ENCODE measurements at regions not wholly inside any gene's neighbourhood (a gene's known extent, or its start where the extent isn't known, plus 50 kb on each side); places are given as distances from the start of the nearest gene placed in this dataset.
"Not testable (repeated sequence)": the region's sequence is repeated elsewhere in the genome, so short reads cannot be mapped to it uniquely, and the experiment has no call there.

DNA sequence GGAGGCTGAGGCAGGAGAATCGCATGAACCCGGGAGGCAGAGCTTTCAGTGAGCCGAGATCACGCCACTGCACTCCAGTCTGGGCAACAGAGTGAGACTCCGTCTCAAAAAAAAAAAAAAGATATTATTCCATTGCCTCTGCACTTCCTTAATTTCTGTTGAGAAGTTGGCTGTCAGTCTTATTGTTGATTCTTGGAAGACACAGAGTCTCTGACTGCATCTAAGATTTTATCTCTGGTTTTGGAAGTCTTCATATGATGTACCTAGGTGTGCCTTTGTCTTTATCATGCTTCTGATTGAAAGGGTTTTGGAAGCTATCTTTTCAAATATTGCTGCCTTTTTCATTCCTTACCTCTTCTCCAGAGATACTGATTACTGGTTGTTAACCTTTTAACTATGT lies 160.4 kb downstream of the NPIPB11 start:
- DNase-seq (ENCODE audit: low read depth in 3 of 3, low spot score in 2 of 3) = not testable (repeated sequence)

DNA sequence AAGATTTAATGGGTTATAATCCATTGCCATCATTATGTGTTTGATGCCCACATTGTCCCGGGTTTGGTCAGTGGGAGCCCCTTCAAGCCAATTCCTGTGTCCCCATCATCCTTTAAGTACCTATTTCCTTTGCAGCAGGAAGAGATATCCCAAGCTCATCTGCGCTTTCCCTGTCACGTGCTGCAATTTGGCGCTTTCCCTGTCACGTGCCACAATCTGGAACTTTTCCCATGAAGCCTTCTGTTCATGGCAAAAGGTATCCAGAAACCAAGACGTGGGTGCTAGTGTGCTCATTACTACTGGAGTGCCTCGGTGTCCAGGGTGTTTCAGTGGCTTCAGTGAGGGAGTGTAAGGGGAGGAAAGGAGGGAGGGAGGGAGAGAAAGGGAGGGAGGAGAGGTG lies 168.5 kb downstream of the NPIPB11 start:
- no peak for DNase-seq (ENCODE audit: low read depth in 3 of 3, low spot score in 2 of 3)

DNA sequence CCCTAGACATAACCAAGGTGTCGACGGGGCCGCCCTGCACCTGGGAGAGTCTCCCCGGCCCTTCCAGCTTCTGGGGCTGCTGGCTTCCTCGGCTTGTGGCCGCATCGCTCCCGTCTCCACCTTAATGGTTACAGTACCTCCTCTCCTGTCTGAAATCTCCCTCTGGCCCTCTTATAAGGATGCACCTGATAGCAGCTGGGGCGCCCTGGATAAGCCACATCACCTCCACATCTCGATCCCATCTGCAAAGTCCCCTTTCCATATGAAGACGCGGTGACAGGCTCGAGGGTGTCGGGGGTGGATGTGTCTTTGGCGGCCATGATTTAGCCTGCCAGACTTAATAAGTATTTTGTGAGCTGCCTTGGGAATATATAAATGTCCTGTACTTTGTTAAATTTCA lies 169.0 kb downstream of the NPIPB11 start:
- DNase-seq (ENCODE audit: low read depth in 3 of 3, low spot score in 2 of 3) = not testable (repeated sequence)

DNA sequence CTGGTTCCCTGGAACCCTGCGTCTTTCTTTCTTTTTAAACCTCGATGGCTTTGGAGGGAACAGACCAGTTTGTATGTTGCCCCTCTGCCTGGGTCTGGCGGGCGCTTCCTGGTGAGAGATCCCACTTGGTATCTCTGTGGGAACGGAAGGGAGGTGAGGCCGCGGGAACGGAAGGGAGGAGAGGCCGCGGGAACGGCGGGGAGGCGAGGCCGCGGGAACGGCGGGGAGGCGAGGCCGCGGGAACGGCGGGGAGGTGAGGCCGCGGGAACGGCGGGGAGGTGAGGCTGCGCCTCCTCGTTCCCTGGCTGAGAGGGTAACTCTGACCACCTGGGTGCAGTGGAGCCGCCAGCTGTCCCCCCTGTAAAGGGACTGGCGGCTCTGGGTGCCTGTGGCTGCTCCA lies 169.5 kb downstream of the NPIPB11 start:
- DNase-seq (ENCODE audit: low read depth in 3 of 3, low spot score in 2 of 3) = not testable (repeated sequence)

DNA sequence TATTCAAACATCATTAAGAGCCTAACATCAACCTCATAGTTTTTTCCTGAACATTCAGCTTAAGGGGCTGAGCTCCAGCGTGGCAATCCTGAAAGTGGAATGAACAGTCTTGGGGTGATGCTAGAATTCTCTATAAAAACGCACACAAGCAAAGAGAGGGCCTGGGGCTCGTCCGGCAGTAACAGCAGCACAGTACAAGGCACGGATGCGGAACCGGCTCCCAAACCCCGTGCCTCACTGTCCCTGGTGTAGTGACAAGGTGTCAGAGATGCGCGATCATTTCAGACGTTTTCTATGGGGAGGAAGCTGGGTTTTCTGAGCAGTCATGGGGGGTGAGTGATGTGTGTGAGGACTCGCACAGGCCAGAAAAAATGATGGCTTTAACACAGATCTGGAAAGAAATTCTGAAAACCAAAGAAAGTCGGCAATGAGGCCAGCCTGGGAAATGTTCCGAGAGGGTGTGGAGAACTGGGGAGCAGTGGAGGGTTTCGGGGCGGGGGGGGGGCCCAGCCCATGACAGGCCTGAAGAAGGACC lies 170.6 kb downstream of the NPIPB11 start:
- DNase-seq (ENCODE audit: low read depth in 3 of 3, low spot score in 2 of 3) = not testable (repeated sequence)

DNA sequence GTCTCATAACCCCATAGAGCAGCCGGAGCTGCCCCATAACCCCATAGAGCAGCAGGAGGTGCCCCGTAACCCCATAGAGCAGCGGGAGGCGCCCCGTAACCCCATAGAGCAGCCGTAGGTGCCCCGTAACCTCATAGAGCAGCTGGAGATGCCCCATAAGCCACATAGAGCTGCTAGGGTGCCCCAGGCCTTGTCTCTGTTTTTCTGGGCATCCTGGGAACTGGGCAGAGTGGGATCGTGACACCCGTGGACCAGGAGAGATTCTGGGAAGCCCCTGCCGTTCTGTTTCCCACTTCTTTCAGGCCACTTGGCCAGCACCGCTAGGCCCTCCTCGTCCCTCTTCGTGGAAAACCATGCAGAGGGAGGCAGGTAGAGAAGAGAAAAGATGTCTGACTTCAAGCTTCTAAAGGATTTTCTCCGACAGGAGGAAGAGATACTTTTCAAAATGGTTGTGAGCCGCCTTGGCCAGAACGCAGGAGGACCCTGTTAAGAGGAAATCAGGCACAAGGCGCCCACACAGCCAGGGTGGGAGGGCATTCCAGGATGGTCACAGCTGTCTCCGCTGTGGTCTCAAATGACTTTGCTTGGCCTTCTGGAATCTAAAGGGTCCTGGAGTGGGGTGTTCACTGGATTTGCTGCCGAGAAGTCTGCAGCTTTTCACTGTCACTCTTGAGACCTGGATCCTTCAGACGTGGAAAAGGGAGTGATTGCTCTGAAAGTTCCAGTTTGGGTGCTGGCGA lies 171.8 kb downstream of the NPIPB11 start:
- not testable (repeated sequence) for DNase-seq (ENCODE audit: low read depth in 3 of 3, low spot score in 2 of 3)

DNA sequence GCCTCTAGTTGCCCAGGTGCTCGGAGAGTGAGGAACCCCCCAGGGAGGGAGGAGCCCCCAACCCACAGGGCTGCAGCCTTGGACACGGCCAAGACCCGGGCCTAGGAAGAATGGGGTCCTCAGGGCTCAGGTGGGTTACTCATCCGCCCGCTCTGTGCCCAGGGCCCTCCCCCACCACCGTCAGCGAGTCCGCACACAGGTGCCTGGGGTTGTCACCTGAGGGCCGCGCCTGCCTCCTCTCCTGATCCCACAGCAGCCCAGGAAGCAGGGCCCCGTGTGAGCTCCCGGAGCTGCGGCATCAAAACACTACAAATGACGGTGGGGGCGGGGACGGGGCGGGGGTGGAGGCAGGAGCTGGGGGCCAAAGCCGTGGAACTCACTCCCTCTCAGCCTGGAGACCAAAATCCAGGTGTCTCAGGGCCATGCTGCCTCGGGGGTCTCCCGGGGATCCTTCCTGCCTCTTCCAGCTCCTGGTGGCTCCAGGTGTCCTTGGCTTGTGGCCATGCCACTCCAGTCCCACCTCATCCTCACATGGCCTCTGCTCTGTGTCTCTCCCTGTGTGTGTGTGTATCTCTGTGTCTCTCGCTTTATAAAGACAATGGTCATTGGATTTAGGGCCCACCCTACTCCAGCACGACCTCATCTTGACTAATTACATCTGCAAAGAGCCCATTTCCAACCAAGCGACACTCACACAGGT lies 172.7 kb downstream of the NPIPB11 start:
- not testable (repeated sequence) for DNase-seq (ENCODE audit: low read depth in 3 of 3, low spot score in 2 of 3)

DNA sequence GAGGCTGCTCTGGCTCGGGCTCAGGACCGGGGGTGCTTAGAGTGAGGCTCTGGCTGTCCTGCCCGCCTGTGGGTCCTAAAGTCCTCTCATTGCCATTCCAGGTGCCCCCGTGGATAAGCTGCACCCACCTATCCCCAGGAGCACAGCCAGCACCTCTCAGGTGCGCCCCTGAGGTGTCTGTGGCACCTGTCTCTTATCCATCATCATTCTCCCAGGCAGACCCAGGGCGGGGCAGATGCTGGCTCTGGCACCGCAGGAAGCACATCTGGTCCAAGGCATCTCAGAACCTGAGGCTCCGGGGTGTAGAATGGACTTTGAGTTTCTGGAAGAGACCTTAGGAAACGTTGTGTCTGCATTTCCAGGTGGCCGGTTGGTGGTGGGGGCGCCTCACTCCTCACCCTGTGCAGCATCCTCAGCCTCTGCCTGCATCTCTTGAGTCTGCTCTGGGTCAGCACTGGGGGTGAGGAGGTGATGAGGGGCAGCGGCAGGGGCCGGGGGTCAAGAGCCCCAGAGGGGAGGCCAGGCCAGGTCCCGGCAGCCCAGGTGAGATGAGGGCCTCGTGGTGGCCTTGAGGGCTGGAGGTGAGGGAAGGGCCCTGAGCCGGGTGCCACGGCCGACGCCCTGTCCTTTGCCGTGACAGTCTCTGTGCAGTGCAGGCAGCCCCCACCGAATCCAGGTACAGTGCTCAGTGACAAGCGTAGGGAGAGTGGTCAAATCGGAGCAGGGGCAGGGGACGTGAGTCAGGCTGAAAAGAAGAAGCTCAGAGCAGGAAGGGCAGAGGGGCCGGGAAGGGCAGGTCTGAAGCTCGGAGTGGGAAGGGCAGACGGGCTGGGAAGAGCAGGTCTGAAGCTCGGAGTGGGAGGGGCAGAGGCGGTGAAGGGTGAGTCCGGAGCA lies 173.5 kb downstream of the NPIPB11 start:
- DNase-seq (ENCODE audit: low read depth in 3 of 3, low spot score in 2 of 3) = no peak

DNA sequence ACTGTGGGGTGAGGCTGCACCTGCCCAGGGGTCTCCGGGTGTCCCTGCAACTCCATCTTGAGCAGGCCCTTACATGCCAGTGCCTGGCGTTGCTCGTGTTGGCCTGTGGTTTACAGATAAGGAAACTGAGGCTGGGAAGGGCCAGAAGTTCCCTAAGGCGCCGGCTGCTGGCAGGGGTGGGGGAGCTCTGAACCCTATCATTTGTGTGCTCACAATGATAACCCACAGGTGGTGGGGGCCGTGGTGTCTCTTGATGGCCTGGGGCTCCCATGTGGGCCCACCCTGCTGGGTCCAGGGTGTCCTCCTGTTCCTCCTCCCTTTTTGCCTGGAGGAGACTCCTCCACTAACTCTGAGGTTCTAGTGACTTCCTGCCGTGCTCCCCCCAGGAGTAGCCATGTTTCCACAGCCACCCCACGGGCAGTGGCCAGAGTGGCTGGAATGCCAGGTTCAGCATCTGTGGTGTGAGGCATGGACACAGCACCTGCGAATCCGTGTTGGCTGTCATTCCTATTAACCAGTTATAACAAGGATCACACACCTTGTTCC lies 174.3 kb downstream of the NPIPB11 start:
- DNase-seq (ENCODE audit: low read depth in 3 of 3, low spot score in 2 of 3) = not testable (repeated sequence)

DNA sequence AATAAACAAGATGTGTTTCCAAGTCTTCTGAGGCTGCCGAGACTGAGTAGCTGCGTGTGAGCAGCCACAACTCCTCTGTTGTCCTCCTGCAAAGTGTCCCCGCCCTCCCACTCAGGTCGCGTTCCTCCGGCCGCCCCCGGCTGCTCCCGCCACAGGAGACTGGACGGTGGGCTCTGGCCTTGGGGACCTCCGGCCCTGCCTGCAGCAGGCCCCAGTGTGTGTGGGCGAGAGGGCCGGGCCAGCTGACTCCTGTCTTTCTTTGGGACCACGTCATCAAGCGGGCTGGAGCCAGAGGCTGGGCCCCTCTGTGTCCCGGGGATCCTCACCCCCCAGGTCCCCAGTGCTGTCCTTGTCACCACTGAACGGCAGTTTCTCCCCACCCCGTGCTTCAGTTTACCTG lies 175.3 kb downstream of the NPIPB11 start:
- no peak for DNase-seq (ENCODE audit: low read depth in 3 of 3, low spot score in 2 of 3)

DNA sequence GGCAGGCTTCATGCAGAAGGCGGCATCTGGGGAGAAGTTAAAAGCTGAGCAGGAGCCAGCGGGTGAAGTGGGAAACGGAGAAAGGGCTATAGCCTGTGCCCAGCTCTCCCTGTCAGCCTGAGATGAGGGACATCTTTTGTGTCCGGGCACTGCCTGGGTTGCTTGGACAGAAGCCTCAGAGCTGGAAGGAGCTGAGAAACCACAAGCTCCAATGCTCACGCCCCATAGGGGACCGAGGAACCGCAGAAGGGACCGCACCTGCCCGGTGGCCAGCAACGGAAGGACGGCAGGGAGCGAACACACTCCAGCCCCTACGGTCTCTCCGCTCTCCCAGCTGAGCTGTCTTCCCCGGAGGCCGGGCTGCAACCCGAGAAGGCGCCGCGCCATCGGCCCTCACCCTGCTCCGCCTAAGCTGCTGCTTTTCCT lies 175.8 kb downstream of the NPIPB11 start:
- no peak for DNase-seq (ENCODE audit: low read depth in 3 of 3, low spot score in 2 of 3)

DNA sequence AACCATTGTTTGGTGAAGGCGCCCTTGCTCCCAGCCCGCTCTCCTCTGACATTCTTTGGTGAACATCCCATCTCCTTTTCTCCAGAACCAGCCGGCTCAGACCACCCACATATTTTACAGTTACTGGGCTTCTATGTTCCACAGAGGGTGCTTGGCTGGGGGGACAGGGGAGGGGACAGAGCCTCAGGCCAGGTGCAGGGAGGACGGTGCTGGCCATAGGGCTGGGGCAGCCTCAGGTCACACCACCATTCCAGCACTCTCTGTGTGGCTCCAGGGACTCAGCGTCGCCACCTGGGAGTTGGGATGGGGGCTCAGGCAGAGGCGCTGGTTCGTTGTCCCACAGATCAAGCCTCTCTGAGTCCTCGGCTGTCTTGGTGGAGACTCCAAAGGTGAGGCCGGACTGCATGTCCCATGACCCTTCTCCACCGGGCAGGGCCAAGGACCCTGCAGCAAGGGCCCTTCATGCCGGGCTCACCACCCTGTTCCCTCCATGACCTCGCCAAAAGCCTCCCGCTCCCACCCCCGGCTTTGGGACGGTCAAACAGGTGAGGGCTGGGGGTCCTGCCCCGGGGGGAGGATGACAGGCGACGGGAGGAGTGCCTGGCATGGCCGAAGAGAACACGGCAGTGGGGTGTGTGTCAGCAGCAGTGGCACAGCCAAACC lies 176.4 kb downstream of the NPIPB11 start:
- not testable (repeated sequence) for DNase-seq (ENCODE audit: low read depth in 3 of 3, low spot score in 2 of 3)

DNA sequence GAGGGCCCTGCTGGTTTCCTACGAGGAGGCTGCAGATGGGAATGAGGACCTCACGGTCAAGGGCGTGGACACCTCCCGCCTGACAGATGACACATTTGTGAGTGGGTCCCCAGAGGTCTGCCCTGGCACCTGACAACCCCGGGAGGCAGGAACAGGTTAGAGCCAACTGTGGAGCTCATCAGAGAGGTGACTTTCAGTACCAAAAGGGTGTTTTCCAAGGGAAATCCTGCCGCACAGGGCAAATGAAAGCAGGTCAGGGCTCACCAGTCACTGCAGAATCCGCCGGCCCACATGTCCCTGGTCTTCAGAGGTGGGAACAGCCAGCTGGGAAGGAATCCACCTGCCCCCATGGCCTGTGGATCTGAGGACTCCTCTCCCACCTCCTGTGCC lies 176.9 kb downstream of the NPIPB11 start:
- not testable (repeated sequence) for DNase-seq (ENCODE audit: low read depth in 3 of 3, low spot score in 2 of 3)

DNA sequence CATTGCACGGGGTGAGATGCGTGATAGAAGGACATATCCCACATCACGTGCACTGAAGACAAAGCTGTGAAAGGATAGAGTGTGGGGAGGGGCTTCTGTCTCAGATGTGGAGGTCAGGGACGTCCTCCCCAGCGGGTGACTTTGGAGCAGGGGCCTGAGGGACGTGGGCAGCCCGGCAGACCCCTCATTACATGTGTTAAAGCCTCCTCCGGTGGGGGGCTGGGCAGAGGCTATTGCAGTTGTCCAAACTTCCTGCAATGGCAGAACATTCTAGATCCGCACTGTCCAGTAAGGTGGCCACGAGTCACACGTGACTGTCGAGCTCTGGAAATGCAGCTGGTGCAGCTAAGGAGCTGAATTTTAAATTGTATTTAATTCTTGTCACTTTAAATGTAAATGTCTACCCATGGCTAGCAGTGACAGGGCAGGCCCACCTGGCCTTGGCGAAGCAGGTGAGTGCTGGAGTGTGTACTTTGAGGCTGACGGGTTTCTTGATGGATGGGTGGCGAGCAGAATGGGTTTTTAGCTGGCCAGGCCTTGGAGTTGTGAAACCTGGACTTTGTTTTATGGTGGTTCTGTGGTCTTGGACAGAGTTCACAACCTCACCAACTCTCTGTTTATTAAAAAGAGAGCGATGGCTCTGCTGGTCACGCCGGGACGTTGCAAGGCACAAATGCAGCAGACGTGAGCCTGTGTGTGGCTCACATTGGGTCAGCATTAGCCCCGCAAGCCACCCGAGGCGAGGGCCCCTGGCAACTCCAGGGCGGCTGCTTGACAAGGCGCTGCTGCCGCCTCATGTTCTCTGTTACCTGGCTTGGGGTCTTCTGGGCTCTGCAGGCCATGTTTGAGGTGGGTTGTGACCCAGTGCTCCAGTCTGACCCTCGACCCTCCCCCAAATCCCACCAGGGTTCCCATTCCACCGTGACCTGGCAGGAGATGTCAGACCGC lies 177.6 kb downstream of the NPIPB11 start:
- not testable (repeated sequence) for DNase-seq (ENCODE audit: low read depth in 3 of 3, low spot score in 2 of 3)

DNA sequence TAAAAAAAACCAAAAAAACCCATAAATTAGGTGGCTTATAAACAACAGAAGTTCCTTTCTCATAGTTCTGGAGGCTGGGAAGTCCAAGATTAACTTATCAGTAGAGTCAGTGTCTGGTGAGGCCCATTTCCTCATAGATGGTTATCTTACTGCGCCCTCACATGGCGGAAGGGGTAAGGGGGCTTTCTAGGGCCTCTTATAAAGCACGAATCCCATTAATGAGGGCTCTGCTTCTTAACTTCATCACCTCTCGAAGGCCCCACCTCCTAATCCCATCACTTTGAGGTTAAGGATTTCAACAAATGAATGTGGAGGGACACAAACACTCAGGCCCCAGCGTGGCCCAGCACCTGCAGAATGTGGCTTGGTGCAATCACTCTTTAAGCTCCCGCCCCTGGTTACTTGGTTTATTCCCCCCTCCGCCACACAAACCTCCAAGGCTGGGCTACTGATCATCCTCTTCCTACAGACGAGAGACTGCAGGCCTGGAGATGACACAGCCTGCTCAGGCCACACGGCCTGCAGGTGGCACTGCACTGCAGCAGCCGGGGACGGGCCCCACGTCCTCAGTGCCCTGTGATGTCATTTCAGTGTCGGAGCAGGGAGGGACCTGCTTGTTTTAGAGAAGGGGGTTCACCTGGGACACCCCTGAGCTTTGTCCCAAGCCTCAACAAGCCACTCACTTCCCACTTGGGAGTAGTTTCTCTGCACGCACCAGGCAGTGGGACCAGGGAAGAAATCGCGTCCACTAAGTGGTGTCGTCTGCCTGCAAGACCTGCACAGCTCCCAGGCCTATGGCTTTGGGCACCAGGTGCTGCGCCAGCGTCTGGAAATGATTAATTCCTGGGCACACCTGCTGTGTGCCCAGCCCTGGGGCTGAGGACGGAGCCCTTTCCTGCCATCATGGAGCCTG lies 178.5 kb downstream of the NPIPB11 start:
- DNase-seq (ENCODE audit: low read depth in 3 of 3, low spot score in 2 of 3) = not testable (repeated sequence)

DNA sequence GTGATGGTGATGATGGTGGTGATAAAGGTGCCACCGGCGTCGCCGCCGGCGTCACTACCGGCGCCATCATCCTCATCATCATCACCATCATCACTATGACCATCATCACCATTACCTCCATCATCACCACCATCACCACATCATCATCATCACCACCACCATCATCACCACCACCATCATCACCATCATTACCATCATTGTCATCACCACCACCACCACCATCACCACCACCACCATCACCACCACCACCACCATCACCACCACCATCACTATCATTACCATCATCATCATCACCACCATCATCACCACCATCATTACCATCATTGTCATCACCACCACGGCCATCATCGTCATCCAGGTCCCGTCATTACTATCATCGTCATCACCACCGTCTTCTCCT lies 179.7 kb downstream of the NPIPB11 start:
- DNase-seq (ENCODE audit: low read depth in 3 of 3, low spot score in 2 of 3) = no peak

DNA sequence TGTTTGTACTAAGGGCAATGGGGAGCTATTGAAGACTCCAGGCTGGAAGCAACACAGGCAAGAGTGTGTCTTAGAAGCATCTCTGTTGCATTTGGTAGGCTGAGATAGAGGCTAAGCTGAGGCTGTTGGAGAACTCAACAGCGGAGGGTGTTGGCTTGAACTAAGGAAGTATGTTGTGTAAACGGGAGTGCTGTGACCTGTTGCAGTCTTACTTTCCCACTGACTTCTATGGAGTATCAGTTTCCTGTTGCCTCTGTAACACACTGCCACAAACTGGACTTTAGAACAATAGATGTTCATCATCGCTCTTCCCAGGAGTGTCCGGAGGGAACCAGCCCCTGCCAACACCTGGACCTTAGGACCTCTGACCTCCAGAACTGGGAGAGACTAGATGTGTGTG lies 181.8 kb downstream of the NPIPB11 start:
- not testable (repeated sequence) for DNase-seq (ENCODE audit: low read depth in 3 of 3, low spot score in 2 of 3)

DNA sequence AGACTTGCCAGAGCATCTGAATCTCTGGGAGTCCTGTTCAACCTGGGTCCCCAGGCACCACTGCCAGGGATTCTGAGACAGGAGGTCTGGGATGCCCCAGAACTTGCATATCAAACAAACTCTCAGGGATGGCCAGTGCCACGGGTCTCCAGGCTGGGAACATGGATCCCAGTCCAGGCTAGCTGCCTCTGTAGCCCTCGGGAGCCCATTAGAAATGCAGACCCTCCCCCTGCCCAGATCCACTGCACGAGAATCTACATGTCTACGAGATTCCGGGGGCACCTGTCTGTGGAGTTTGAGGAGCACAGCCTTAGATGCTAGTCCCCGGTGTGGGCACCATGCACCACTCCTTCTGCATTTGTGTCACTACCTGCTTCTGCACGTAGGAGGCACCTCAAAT lies 183.9 kb downstream of the NPIPB11 start:
- DNase-seq (ENCODE audit: low read depth in 3 of 3, low spot score in 2 of 3) = not testable (repeated sequence)
